Left kidney (tissue), 1 donor: ENCODE measurements at regions not wholly inside any gene's neighbourhood (a gene's known extent, or its start where the extent isn't known, plus 50 kb on each side); places are given as distances from the start of the nearest gene placed in this dataset.
"Not testable (repeated sequence)": the region's sequence is repeated elsewhere in the genome, so short reads cannot be mapped to it uniquely, and the experiment has no call there.

ENCODE experiments used
- DNase-seq: peaks from one replicate; pipeline ENCODE4 v3.0.0-alpha.2; 2013

GRCh38 chr11:97019754-97020153, 629.9 kb downstream of the JRKL start:
- DNase-seq, result no peak

DNA sequence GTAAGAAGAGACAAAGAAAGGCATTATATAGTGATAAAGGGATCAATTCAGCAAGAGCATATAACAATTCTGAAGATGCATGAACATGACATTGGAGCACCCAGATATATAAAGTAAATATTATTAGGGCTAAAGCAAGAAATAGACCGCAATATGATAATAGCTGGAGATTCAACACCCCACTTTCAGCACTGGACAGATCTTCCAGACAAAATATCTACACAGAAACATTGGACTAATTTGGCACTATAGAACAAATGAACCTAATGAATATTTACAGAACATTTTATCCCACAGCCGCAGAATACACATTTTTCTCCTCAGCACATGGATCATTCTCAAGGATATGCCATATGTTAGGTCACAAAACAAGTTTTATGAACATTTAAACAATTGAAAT, 633.1 kb downstream of the JRKL start:
- DNase-seq, result no peak

- DNase-seq, result no peak
Measured at GRCh38 chr11:97028836-97029406, 639.1 kb downstream of the JRKL start.

- DNase-seq, result no peak
Measured at GRCh38 chr11:97033178-97033577, 643.4 kb downstream of the JRKL start.

GRCh38 chr11:97048481-97048880, 658.7 kb downstream of the JRKL start:
- DNase-seq, result no peak

- DNase-seq, result no peak
Measured at GRCh38 chr11:97060184-97060583, 670.4 kb downstream of the JRKL start.

GRCh38 chr11:97069160-97069559, 679.3 kb downstream of the JRKL start:
- DNase-seq, result no peak

- no peak for DNase-seq
Measured at GRCh38 chr11:97072420-97072819, 682.6 kb downstream of the JRKL start.

- not testable (repeated sequence) for DNase-seq
Measured at GRCh38 chr11:97076666-97077065, 686.9 kb downstream of the JRKL start.

- no peak for DNase-seq
Measured at GRCh38 chr11:97078443-97078842, 688.6 kb downstream of the JRKL start.

DNA sequence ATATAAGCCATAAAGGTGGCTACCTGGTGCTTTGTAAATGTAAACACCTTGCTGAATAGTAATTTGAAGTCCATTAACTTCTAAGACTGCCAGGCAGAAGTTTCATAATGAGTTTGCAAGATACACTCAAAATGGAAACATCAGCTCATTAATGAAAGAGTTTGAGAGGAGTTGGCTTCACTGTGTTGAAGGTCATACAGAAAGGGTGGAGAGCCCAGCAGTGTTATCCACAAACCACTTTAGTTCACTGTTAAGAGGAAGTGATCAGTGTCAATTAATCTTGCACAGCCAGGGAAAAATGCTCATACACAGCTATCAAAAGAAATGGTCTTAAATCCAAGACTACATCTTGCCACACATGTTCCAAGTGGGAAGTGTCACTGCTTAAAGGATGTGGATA, 689.4 kb downstream of the JRKL start:
- no peak for DNase-seq

DNA sequence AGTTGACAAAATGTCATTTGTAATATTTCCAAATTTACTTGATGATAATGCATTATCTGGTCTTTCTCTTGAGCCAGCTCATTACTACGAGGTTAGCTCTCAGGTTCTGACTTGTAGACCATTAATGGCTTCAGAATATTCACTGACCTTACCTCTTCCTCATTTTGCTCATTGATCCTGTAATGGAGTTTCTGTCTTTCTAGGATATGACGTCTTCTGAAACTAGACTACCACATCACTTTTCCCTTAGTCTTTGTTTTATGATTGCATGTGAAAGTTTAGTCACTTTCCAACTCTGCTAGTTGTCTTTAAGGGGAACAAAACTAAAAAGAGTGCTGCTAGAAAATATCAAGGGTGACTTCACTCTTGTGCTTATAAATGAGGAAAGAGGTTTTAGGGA, 697.6 kb downstream of the JRKL start:
- DNase-seq, result no peak

DNA sequence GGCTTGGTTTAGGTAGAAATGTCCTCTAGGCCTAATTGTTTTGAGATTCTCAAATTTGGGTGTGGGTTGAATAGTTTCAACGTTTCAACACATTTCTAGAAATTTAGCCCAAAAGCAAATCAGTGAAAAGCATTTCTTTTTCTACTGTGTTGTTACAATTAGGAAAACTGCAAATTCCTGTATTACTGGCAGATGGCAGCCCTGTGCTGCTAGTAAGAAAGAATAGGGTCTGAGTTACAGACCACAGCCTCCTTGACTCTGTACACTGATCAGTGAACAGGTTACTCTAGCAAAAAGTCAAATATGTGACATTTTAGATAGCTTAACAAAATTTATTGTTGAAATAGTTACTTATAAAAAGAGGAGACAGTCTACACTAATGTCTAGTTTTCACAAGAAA, 703.0 kb downstream of the JRKL start:
- peak; percentile 17 for DNase-seq

GRCh38 chr11:97102180-97102579, 712.4 kb downstream of the JRKL start:
- DNase-seq, result not testable (repeated sequence)

DNA sequence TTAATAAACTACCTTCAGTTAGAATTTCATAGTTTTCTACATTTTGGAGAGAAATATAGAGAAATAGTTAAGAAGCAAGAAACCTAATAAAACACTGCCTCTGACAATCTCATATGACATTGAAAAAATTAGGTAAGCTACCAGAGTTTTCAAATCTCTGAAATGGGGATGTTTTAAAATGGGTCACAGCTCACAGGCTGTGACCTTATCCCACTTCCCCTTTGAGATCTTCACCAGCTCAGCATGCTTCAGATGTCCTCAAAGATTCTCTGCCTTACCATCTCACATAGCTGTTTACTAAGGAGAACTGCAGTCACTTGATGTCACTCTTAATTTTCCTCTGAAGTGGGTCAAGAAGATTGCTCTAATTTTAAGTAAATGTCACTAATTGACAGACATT, 717.8 kb downstream of the JRKL start:
- DNase-seq, result no peak

GRCh38 chr11:97109078-97109477, 719.3 kb downstream of the JRKL start:
- no peak for DNase-seq

- DNase-seq, result no peak
Measured at GRCh38 chr11:97110376-97110775, 720.6 kb downstream of the JRKL start.

DNA sequence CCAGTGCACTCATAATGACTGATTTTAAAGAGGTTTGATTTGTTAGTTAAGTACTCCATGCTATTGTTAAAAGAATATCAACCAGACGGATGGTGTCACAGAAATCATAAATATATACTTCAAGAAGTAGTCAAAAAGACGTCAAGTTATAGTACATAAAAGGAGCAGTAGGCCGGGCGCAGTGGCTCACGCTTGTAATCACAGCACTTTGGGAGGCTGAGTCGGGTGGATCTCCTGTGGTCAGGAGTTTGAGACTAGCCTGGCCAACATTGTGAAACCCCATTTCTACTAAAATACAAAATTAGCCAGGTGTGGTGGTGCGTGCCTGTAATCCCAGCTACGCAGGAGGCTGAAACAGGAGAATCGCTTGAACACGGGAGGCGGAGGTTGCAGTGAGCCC, 721.7 kb downstream of the JRKL start:
- DNase-seq, result no peak

GRCh38 chr11:97118614-97119200, 728.9 kb downstream of the JRKL start:
- no peak for DNase-seq

DNA sequence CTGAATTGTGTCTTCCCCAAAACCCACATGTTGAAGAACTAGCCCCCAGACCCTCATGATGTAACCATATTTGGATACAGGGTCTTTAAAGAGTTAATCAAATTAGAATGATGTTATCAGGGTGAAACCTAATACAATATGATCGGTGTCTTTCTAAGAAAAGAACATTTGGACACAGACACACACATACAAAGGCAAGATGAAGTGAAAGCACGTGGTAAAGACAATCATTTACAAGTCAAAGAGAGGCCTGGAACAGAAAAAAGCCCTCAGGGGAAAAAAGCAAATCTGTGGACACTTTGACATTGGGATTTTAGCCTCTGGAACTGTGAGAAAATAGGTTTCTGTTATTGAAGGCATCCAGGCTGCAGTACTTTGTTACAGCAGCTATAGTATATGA, 733.4 kb downstream of the JRKL start:
- no peak for DNase-seq

DNA sequence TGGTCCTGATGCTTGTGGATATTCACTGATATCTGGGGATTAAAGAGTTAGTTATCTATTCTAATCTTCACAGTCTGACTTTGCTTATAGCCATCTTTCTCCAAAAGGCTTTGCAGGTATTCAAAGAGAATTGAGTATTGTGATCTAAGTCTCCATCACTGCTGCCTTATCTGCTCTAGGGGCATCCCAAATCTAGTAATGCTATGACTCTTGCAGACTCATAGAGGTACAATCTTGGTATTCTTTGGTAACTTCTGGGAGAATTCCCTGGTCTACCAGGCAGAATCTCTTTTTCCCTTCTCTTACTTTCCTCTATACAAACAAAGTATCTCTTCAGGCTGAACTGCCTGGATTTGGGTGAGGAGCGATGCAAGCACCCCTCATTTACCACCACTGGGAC, 746.3 kb downstream of the JRKL start:
- DNase-seq, result no peak

DNA sequence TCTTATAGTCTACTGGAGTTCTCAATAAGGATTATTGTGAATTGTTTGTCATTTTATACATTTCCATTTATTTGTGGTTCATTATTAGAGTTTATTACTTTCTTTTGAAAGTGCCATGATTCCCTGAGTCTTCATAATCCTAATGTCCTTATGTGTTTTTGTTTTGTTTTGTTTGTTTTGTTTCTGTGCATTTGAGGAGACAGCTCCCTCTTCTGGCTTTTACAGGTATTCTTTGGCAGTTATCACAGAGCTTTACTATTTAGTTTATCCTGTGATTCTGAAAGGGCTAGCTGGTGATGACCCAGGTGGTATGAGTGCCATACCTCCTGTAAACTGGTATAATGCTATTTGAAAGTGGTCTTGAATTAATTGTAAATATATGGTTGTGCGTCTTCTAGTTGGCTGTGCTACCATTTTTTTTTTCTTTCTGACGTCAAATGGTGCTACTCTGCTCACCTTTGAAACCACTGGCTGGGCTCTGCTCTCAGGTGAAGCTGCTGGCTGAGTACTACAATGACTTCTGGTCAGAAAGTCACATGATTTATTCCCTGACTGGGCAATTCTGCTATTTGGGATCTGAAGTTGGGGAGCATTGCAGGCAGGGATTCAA, 751.2 kb downstream of the JRKL start:
- DNase-seq, result no peak

- no peak for DNase-seq
Measured at GRCh38 chr11:97143463-97143862, 753.6 kb downstream of the JRKL start.

- no peak for DNase-seq
Measured at GRCh38 chr11:97149741-97150140, 759.9 kb downstream of the JRKL start.
